Fibroblast of lung (primary cell): ENCODE measurements at regions not wholly inside any gene's neighbourhood (a gene's known extent, or its start where the extent isn't known, plus 50 kb on each side); places are given as distances from the start of the nearest gene placed in this dataset.

ENCODE experiments used
- DNase-seq, 2 donors: peaks; one replicate each; pipeline versions ENCODE4 v3.0.0 to v3.0.0-alpha.2; 2010; ENCODE audit warnings: low read depth in 2 of 2
- H2AFZ ChIP-seq: 2 replicates; pipeline ENCODE4 v1.5.1; 2012; ENCODE audit warnings: low read length, control low read depth, inconsistent platforms
- H3K27ac ChIP-seq: 2 replicates; pipeline ENCODE4 v1.5.1; 2011; ENCODE audit warnings: low read length, control low read depth; ENCODE audit not compliant: insufficient read depth
- H3K27me3 ChIP-seq: 2 replicates; pipeline ENCODE4 v1.5.1; 2011; ENCODE audit warnings: mild to moderate bottlenecking, low read length; ENCODE audit not compliant: control insufficient read depth, insufficient read depth
- H3K36me3 ChIP-seq: 2 replicates; pipeline ENCODE4 v1.5.1; 2011; ENCODE audit warnings: low read length; ENCODE audit not compliant: control insufficient read depth, insufficient read depth
- H3K4me1 ChIP-seq: 2 replicates; pipeline ENCODE4 v1.5.1; 2011; ENCODE audit warnings: low read length; ENCODE audit not compliant: control insufficient read depth, insufficient read depth; ENCODE audit errors: extremely low read depth
- H3K4me2 ChIP-seq: 2 replicates; pipeline ENCODE4 v1.5.1; 2011; ENCODE audit warnings: low read length, control low read depth; ENCODE audit not compliant: insufficient read depth; ENCODE audit errors: extremely low read depth
- H3K4me3 ChIP-seq, 4 experiments: fragments of 200-600 bp in 1 of 4; sonication (generic) in 1 of 4; replicated peaks in 1 of 4; 2 replicates each; pipeline ENCODE4 v1.5.1; 2011 to 2016; ENCODE audit warnings: low read length in 4 of 4, low read depth in 3 of 4, mild to moderate bottlenecking in 3 of 4, control low read depth in 2 of 4, inconsistent platforms in 1 of 4, mixed read lengths in 1 of 4; ENCODE audit not compliant: insufficient read depth in 1 of 4; ENCODE audit errors: control extremely low read depth in 1 of 4
- H3K79me2 ChIP-seq: 2 replicates; pipeline ENCODE4 v1.5.1; 2012; ENCODE audit warnings: mild to moderate bottlenecking, low read length, inconsistent platforms; ENCODE audit not compliant: control insufficient read depth, insufficient read depth
- H3K9ac ChIP-seq: 2 replicates; pipeline ENCODE4 v1.5.1; 2011; ENCODE audit warnings: mild to moderate bottlenecking, low read length, control low read depth; ENCODE audit not compliant: insufficient read depth
- H3K9me3 ChIP-seq: 2 replicates; pipeline ENCODE4 v1.5.1; 2012; ENCODE audit warnings: low read depth, low read length; ENCODE audit not compliant: control insufficient read depth, insufficient read depth
- H4K20me1 ChIP-seq: 2 replicates; pipeline ENCODE4 v1.5.1; 2011; ENCODE audit warnings: low read length; ENCODE audit not compliant: control insufficient read depth, insufficient read depth; ENCODE audit errors: extremely low read depth
- EZH2 ChIP-seq: IDR thresholded peaks from 2 replicates; pipeline ENCODE4 v1.5.1; 2012; ENCODE audit warnings: low read length, control low read depth, mild to moderate bottlenecking; ENCODE audit errors: missing control alignments
- TF ChIP-seq, protein P1 (sequence below), 2 donors: IDR thresholded peaks in 1 of 2; conservative IDR thresholded peaks in 1 of 2; 1 replicate in 1 of 2; 2 replicates in 1 of 2; pipeline ENCODE4 v1.5.1; 2011 to 2012; ENCODE audit warnings: low read length in 2 of 2, control low read depth in 1 of 2, inconsistent platforms in 1 of 2, low read depth in 1 of 2, mild to moderate bottlenecking in 1 of 2

GRCh38 chr4:156196722-156197121 is 243.1 kb upstream of the CTSO start:
- H3K4me3 ChIP-seq: no peak overlapping the region
- no peaks in the 10 kb centered on the region for H4K20me1 ChIP-seq
- H3K9me3 ChIP-seq: no peaks in the 10 kb centered on the region
- TF ChIP-seq EZH2: no peak
- TF ChIP-seq, protein P1, sequence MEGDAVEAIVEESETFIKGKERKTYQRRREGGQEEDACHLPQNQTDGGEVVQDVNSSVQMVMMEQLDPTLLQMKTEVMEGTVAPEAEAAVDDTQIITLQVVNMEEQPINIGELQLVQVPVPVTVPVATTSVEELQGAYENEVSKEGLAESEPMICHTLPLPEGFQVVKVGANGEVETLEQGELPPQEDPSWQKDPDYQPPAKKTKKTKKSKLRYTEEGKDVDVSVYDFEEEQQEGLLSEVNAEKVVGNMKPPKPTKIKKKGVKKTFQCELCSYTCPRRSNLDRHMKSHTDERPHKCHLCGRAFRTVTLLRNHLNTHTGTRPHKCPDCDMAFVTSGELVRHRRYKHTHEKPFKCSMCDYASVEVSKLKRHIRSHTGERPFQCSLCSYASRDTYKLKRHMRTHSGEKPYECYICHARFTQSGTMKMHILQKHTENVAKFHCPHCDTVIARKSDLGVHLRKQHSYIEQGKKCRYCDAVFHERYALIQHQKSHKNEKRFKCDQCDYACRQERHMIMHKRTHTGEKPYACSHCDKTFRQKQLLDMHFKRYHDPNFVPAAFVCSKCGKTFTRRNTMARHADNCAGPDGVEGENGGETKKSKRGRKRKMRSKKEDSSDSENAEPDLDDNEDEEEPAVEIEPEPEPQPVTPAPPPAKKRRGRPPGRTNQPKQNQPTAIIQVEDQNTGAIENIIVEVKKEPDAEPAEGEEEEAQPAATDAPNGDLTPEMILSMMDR (conservative IDR thresholded peaks at IDR 0.05 in 1 of 2, IDR thresholded peaks at IDR 0.05 in 1 of 2; ENCODE audit: low read depth in 1 of 2, low read length in 2 of 2): no peak
- H3K27ac ChIP-seq: no peak overlapping the region
- H3K79me2 ChIP-seq: no peaks in the 10 kb centered on the region
- no peak overlapping the region for H2AFZ ChIP-seq
- H3K36me3 ChIP-seq: no peaks in the 10 kb centered on the region
- H3K4me1 ChIP-seq: no peaks in the 10 kb centered on the region
- no peak overlapping the region for H3K9ac ChIP-seq
- no peak for DNase-seq
- no peak overlapping the region for H3K4me2 ChIP-seq
- no peaks in the 10 kb centered on the region for H3K27me3 ChIP-seq

DNA sequence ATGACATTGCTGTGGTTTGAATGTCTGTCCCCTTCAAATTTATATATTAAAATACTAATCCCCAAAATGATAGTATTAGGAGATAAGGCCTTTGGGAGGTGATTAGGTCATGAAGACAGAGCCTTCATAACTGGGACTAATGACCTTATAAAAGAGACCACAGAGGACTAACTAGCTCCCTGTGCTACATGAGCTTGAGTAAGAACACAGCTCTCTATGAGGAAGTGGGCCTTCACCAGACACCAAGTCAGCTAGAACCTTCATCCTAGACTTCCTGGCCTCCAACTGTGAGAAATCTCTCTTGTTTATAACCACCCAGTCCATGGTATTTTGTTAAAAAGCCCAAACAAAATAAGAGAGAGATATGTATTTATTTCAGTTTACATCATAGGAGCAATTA is 242.2 kb upstream of the CTSO start:
- DNase-seq: no peak
- Histone ChIP-seq H3K36me3 (no peaks in the 10 kb centered on the region), H3K79me2 (no peaks in the 10 kb centered on the region), H3K27me3 (no peaks in the 10 kb centered on the region), H4K20me1 (no peaks in the 10 kb centered on the region), H2AFZ (no peak overlapping the region), H3K9me3 (no peaks in the 10 kb centered on the region), H3K4me2 (no peak overlapping the region), H3K4me1 (no peaks in the 10 kb centered on the region), H3K9ac (no peak overlapping the region), H3K4me3 (no peak overlapping the region), H3K27ac (no peak overlapping the region)
- TF ChIP-seq, protein P1 (conservative IDR thresholded peaks at IDR 0.05 in 1 of 2, IDR thresholded peaks at IDR 0.05 in 1 of 2; ENCODE audit: low read depth in 1 of 2, low read length in 2 of 2): no peak
- TF ChIP-seq EZH2: no peak

DNA sequence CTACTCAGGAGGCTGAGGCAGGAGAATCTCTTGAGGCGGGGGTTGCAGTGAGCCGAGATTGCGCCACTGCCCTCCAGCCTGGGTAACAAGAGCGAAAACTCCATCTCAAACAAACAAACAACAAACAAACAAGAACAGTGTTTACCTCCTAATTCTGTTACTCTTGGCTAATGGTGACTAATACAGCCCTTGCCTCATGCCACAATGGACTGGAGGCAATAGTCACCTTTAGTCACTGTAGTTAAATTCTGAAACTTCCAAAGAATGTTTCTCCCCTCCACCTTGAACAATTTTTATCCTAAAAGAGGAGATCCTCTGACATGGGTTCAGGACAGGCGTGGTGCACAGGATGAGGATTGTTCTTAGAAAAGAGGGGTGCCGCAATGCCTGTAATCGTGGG is 241.2 kb upstream of the CTSO start:
- DNase-seq: no peak
- no peak overlapping the region for H2AFZ ChIP-seq
- no peaks in the 10 kb centered on the region for H3K9me3 ChIP-seq
- no peak overlapping the region for H3K4me3 ChIP-seq
- H3K27me3 ChIP-seq: no peaks in the 10 kb centered on the region
- H3K36me3 ChIP-seq: no peaks in the 10 kb centered on the region
- no peak for TF ChIP-seq EZH2
- TF ChIP-seq, protein P1 (conservative IDR thresholded peaks at IDR 0.05 in 1 of 2, IDR thresholded peaks at IDR 0.05 in 1 of 2; ENCODE audit: low read depth in 1 of 2, low read length in 2 of 2): no peak
- H4K20me1 ChIP-seq: no peaks in the 10 kb centered on the region
- no peaks in the 10 kb centered on the region for H3K79me2 ChIP-seq
- no peak overlapping the region for H3K27ac ChIP-seq
- H3K9ac ChIP-seq: no peak overlapping the region
- no peak overlapping the region for H3K4me2 ChIP-seq
- no peaks in the 10 kb centered on the region for H3K4me1 ChIP-seq
